ENCODE measurements at regions not wholly inside any gene's neighbourhood (a gene's known extent, or its start where the extent isn't known, plus 50 kb on each side); places are given as distances from the start of the nearest gene placed in this dataset.

GRCh38 chr12:58106195-58106594 lies 164.8 kb downstream of the ATP23 start:
- TF ChIP-seq, protein P1, sequence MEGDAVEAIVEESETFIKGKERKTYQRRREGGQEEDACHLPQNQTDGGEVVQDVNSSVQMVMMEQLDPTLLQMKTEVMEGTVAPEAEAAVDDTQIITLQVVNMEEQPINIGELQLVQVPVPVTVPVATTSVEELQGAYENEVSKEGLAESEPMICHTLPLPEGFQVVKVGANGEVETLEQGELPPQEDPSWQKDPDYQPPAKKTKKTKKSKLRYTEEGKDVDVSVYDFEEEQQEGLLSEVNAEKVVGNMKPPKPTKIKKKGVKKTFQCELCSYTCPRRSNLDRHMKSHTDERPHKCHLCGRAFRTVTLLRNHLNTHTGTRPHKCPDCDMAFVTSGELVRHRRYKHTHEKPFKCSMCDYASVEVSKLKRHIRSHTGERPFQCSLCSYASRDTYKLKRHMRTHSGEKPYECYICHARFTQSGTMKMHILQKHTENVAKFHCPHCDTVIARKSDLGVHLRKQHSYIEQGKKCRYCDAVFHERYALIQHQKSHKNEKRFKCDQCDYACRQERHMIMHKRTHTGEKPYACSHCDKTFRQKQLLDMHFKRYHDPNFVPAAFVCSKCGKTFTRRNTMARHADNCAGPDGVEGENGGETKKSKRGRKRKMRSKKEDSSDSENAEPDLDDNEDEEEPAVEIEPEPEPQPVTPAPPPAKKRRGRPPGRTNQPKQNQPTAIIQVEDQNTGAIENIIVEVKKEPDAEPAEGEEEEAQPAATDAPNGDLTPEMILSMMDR (IDR thresholded peaks at IDR 0.05) = no peak
- no peak for TF ChIP-seq EZH2 (IDR thresholded peaks at IDR 0.05; ENCODE audit: borderline replicate concordance, insufficient read depth, low read depth, low read length, poor library complexity, severe bottlenecking)

Data from B cell (primary cell).